ENCODE measurements at regions not wholly inside any gene's neighbourhood (a gene's known extent, or its start where the extent isn't known, plus 50 kb on each side); places are given as distances from the start of the nearest gene placed in this dataset.

- no peaks in the 10 kb centered on the region for H3K36me3 ChIP-seq (ENCODE audit: control insufficient read depth in 4 of 4, insufficient read depth in 3 of 4, low read depth in 1 of 4, low read length in 3 of 4)
- H3K27me3 ChIP-seq (ENCODE audit: control insufficient read depth in 4 of 4, insufficient read depth in 4 of 4, low read length in 3 of 4), result no peaks in the 10 kb centered on the region
- no peaks in the 10 kb centered on the region for H3K4me1 ChIP-seq (ENCODE audit: control insufficient read depth in 4 of 4, insufficient read depth in 4 of 4, low read length in 3 of 4)
- TF ChIP-seq YY1 (IDR thresholded peaks at IDR 0.05) (no peak), ATF3 (IDR thresholded peaks at IDR 0.05) (no peak), RAD21 (IDR thresholded peaks at IDR 0.05) (no peak), FOXA2 (IDR thresholded peaks at IDR 0.05) (no peak), MAX (IDR thresholded peaks at IDR 0.05) (no peak), TAF1 (conservative IDR thresholded peaks at IDR 0.05) (no peak), HNF4A (conservative IDR thresholded peaks at IDR 0.05) (no peak), RXRA (IDR thresholded peaks at IDR 0.05) (no peak), JUND (IDR thresholded peaks at IDR 0.05) (no peak), FOXA1 (IDR thresholded peaks at IDR 0.05) (no peak), EGR1 (IDR thresholded peaks at IDR 0.05; ENCODE audit: low read depth in 2 of 2) (no peak), NR2F2 (IDR thresholded peaks at IDR 0.05) (no peak), ZBTB33 (IDR thresholded peaks at IDR 0.05) (no peak), HNF4G (IDR thresholded peaks at IDR 0.05) (no peak), CTCF (IDR thresholded peaks at IDR 0.05; ENCODE audit: low read depth, low read length, missing input control) (no peak)
- H3K9me3 ChIP-seq (ENCODE audit: control insufficient read depth in 4 of 4, low read length in 3 of 4), result no peaks in the 10 kb centered on the region
- no peak overlapping the region for H3K4me3 ChIP-seq (ENCODE audit: low read depth in 1 of 3, low read length in 3 of 3)
- no peak overlapping the region for H3K27ac ChIP-seq (ENCODE audit: low read depth in 1 of 2, low read length in 2 of 2)
- 80% methylated on average over 1 of the region's 1 CpG for WGBS
- H3K9ac ChIP-seq (ENCODE audit: low read depth in 1 of 2, low read length in 2 of 2), result no peak overlapping the region
- DNase-seq (ENCODE audit: low spot score), result no peak
Measured at GRCh38 chr2:18682681-18683080, 93.3 kb upstream of the NT5C1B start.

GRCh38 chr2:18677280-18677679, 87.9 kb upstream of the NT5C1B start:
- no peak overlapping the region for H3K4me3 ChIP-seq (ENCODE audit: low read depth in 1 of 3, low read length in 3 of 3)
- no peak overlapping the region for H3K27ac ChIP-seq (ENCODE audit: low read depth in 1 of 2, low read length in 2 of 2)
- H3K9ac ChIP-seq (ENCODE audit: low read depth in 1 of 2, low read length in 2 of 2), result no peak overlapping the region
- H3K27me3 ChIP-seq (ENCODE audit: control insufficient read depth in 4 of 4, insufficient read depth in 4 of 4, low read length in 3 of 4), result no peaks in the 10 kb centered on the region
- no peak for DNase-seq (ENCODE audit: low spot score)
- H3K4me1 ChIP-seq (ENCODE audit: control insufficient read depth in 4 of 4, insufficient read depth in 4 of 4, low read length in 3 of 4), result no peaks in the 10 kb centered on the region
- WGBS, result 90% methylated on average over 2 of the region's 2 CpGs
- TF ChIP-seq RAD21 (IDR thresholded peaks at IDR 0.05) (no peak), HNF4G (IDR thresholded peaks at IDR 0.05) (no peak), REST (IDR thresholded peaks at IDR 0.05) (no peak), RXRA (IDR thresholded peaks at IDR 0.05) (no peak), ATF3 (IDR thresholded peaks at IDR 0.05) (no peak), FOXA1 (IDR thresholded peaks at IDR 0.05) (no peak), MAX (IDR thresholded peaks at IDR 0.05) (no peak), FOXA2 (IDR thresholded peaks at IDR 0.05) (no peak), EGR1 (IDR thresholded peaks at IDR 0.05; ENCODE audit: low read depth in 2 of 2) (no peak), HNF4A (conservative IDR thresholded peaks at IDR 0.05) (no peak), YY1 (IDR thresholded peaks at IDR 0.05) (no peak), NR2F2 (IDR thresholded peaks at IDR 0.05) (no peak), CTCF (IDR thresholded peaks at IDR 0.05; ENCODE audit: low read depth, low read length, missing input control) (no peak), GABPA (IDR thresholded peaks at IDR 0.05 in 1 of 2, conservative IDR thresholded peaks at IDR 0.05 in 1 of 2) (no peak), ZBTB33 (IDR thresholded peaks at IDR 0.05) (no peak)
- H3K9me3 ChIP-seq (ENCODE audit: control insufficient read depth in 4 of 4, low read length in 3 of 4), result peaks cover 0 to 2% (median 0%) of the 10 kb centered on the region in 4 donors
- H3K36me3 ChIP-seq (ENCODE audit: control insufficient read depth in 4 of 4, insufficient read depth in 3 of 4, low read depth in 1 of 4, low read length in 3 of 4), result no peaks in the 10 kb centered on the region

Measured in liver (tissue), 8 donors.